ENCODE measurements at regions not wholly inside any gene's neighbourhood (a gene's known extent, or its start where the extent isn't known, plus 50 kb on each side); places are given as distances from the start of the nearest gene placed in this dataset.

GRCh38 chr11:42490506-42490905 is 821.3 kb upstream of the API5 start:
- TF ChIP-seq CREB1 (IDR thresholded peaks at IDR 0.05; ENCODE audit: low read depth) (no peak), EP300 (IDR thresholded peaks at IDR 0.05; ENCODE audit: borderline replicate concordance) (no peak), CEBPB (IDR thresholded peaks at IDR 0.05) (no peak), REST (IDR thresholded peaks at IDR 0.05; ENCODE audit: low read depth) (no peak), MAX (IDR thresholded peaks at IDR 0.05) (no peak)
